Neural crest cell (in vitro differentiated cells): ENCODE measurements at regions not wholly inside any gene's neighbourhood (a gene's known extent, or its start where the extent isn't known, plus 50 kb on each side); places are given as distances from the start of the nearest gene placed in this dataset.

Experiments used
- DNase-seq: peaks from one replicate; pipeline ENCODE4 v3.0.0; 2021; ENCODE audit warnings: low read depth, mixed read lengths, low spot score
- H3K27ac Mint-ChIP-seq: one replicate; pipeline ENCODE4 v1.8.0; 2021; ENCODE audit warnings: mild to moderate bottlenecking, mixed read lengths; ENCODE audit not compliant: unreplicated experiment
- H3K27me3 Mint-ChIP-seq: 2 replicates; pipeline ENCODE4 v1.8.0; 2021; ENCODE audit warnings: low read depth, mild to moderate bottlenecking, mixed read lengths
- H3K36me3 Mint-ChIP-seq: 2 replicates; pipeline ENCODE4 v1.8.0; 2021; ENCODE audit warnings: low read depth, mild to moderate bottlenecking, mixed read lengths
- H3K4me1 Mint-ChIP-seq: 2 replicates; pipeline ENCODE4 v1.8.0; 2021; ENCODE audit warnings: mixed read lengths
- H3K4me3 Mint-ChIP-seq: one replicate; pipeline ENCODE4 v1.8.0; 2021; ENCODE audit warnings: mild to moderate bottlenecking, mixed read lengths
- H3K9me3 Mint-ChIP-seq: 2 replicates; pipeline ENCODE4 v1.8.0; 2021; ENCODE audit warnings: mixed read lengths
- TF ChIP-seq, protein P1 (sequence below): fragments of 200-600 bp; sonication (generic); conservative IDR thresholded peaks from 2 replicates; pipeline ENCODE4 v1.5.0; 2021; ENCODE audit warnings: antibody characterized with exemption, mild to moderate bottlenecking

DNA sequence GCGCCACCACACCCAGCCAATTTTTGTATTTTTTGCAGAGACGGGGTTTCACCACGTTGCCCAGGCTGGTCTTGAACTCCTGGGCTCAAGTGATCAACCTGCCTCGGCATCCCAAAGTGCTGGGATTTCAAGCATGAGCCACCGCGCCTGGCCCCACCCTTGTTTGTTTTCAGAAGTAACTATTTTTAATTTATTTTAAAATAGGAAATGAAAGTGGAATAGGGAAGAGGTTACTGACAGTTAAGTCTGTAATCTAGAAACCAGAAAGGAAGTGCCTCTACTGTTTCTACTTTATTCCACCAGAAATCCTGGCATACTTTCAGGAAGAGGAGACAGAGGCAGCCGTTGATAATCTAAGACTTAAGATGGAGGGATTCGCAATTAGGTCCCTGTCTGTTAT, 225.6 kb downstream of the TANC2 start:
- H3K27me3 Mint-ChIP-seq = no peaks in the 10 kb centered on the region
- H3K4me1 Mint-ChIP-seq = peaks cover 10% of the 10 kb centered on the region
- H3K9me3 Mint-ChIP-seq = no peaks in the 10 kb centered on the region
- no peak for DNase-seq
- TF ChIP-seq, protein P1, sequence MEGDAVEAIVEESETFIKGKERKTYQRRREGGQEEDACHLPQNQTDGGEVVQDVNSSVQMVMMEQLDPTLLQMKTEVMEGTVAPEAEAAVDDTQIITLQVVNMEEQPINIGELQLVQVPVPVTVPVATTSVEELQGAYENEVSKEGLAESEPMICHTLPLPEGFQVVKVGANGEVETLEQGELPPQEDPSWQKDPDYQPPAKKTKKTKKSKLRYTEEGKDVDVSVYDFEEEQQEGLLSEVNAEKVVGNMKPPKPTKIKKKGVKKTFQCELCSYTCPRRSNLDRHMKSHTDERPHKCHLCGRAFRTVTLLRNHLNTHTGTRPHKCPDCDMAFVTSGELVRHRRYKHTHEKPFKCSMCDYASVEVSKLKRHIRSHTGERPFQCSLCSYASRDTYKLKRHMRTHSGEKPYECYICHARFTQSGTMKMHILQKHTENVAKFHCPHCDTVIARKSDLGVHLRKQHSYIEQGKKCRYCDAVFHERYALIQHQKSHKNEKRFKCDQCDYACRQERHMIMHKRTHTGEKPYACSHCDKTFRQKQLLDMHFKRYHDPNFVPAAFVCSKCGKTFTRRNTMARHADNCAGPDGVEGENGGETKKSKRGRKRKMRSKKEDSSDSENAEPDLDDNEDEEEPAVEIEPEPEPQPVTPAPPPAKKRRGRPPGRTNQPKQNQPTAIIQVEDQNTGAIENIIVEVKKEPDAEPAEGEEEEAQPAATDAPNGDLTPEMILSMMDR = no peak
- peaks cover 3% of the 10 kb centered on the region for H3K36me3 Mint-ChIP-seq
- no peak overlapping the region for H3K4me3 Mint-ChIP-seq
- H3K27ac Mint-ChIP-seq = no peak overlapping the region

DNA sequence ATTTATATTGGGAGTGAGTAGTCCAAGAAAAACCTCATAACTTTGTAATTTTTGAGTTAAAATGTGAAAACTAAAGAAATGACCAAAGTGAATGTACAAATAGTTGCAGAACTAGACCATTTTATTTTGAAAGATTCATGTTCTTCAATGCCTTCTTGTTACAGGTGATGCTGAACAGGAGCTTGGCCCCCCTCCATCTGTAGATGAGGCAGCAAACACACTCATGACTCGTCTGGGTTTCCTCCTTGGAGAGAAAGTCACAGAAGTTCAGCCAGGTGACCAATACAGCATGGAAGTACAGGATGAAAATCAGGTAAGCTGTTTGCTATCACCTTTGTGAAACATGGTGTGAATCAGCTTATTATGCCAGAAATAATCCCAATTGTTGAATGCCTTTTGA, 227.8 kb downstream of the TANC2 start:
- H3K9me3 Mint-ChIP-seq = no peaks in the 10 kb centered on the region
- peaks cover 3% of the 10 kb centered on the region for H3K36me3 Mint-ChIP-seq
- H3K27me3 Mint-ChIP-seq = no peaks in the 10 kb centered on the region
- H3K4me3 Mint-ChIP-seq = no peak overlapping the region
- no peak for DNase-seq
- peaks cover 10% of the 10 kb centered on the region for H3K4me1 Mint-ChIP-seq
- TF ChIP-seq, protein P1 = no peak
- no peak overlapping the region for H3K27ac Mint-ChIP-seq

DNA sequence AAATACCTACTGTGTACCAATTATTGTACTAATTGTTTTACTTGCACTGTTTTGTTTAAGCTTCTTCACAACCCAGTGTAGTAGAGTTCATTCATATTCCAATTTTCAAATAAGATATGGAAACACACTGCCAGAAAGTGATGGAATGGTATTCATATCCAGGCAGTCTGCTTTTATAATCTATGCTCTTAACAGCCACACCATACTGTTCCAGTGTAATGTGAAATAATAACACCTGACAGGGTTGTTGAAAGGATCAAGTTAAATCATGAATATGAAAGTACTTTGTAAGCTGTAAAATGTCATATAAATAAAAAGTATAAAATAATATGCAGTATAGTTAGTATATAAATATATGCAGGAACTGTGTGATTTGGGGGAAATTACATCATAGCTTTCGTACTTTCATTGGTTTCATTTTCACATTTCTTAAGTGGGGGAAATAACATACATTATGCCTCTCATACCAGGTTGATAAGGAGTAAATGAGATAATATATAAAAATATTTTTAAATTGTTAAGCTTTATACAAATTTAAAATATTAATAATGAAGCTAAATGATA, 230.8 kb downstream of the TANC2 start:
- Mint-ChIP-seq H3K27ac (no peak overlapping the region), H3K27me3 (no peaks in the 10 kb centered on the region), H3K9me3 (no peaks in the 10 kb centered on the region), H3K4me3 (no peak overlapping the region), H3K4me1 (no peaks in the 10 kb centered on the region), H3K36me3 (peaks cover 7% of the 10 kb centered on the region)
- TF ChIP-seq, protein P1 = no peak
- no peak for DNase-seq

DNA sequence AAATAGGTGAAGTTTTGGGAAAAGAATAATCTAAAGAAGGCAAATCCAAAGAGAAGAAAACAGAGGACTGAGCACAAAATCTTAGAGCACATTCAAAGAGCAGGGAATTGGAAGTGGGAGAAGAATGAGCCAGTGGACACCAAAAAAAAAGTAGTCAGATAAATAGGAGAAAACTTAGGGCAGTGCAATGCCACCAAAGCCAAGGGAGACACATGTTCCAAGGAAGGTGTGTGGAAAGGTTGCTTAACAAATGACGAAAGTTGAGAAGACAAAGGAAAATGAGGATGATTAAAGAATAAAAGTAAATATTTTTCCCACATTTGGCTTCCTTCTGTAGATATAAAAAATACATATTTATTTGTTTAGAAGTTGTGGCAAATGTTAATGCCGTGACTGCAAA, 237.6 kb downstream of the TANC2 start:
- H3K4me3 Mint-ChIP-seq = no peak overlapping the region
- TF ChIP-seq, protein P1 = no peak
- peaks cover 40% of the 10 kb centered on the region for H3K36me3 Mint-ChIP-seq

DNA sequence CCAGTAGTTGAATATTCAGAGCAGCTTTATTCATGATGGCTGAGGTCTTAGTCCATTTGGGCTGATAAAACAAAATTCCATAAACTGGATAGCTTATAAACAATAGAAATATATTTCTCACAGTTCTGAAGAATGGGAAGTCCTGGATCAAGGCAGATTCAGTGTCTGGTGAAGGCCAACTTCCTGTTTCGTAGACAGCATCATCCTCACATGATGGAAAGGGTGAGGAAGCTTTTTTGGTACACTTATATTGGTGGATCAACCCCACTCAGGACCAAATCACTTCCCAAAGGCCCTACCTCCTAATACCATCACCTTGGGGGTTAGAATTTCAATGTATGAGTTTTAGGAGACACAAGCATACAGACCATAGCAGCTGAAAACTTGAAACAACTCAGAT, 224.2 kb downstream of the CYB561 start:
- H3K27ac Mint-ChIP-seq = no peak overlapping the region
- no peaks in the 10 kb centered on the region for H3K4me1 Mint-ChIP-seq
- H3K36me3 Mint-ChIP-seq = peaks cover 2% of the 10 kb centered on the region
- no peak for DNase-seq
- H3K4me3 Mint-ChIP-seq = no peak overlapping the region
- H3K27me3 Mint-ChIP-seq = no peaks in the 10 kb centered on the region
- H3K9me3 Mint-ChIP-seq = peaks cover 2% of the 10 kb centered on the region
- TF ChIP-seq, protein P1 = no peak

More for the DNA sequence above, 237.6 kb downstream of the TANC2 start:
- no peak for DNase-seq
- no peak overlapping the region for H3K27ac Mint-ChIP-seq
- no peaks in the 10 kb centered on the region for H3K27me3 Mint-ChIP-seq
- peaks cover 17% of the 10 kb centered on the region for H3K9me3 Mint-ChIP-seq
- no peaks in the 10 kb centered on the region for H3K4me1 Mint-ChIP-seq
